ENCODE measurements at regions not wholly inside any gene's neighbourhood (a gene's known extent, or its start where the extent isn't known, plus 50 kb on each side); places are given as distances from the start of the nearest gene placed in this dataset.

- no peak for DNase-seq
Measured at GRCh38 chr2:121120991-121121390, 164.0 kb downstream of the TFCP2L1 start.

- DNase-seq, result no peak
Measured at GRCh38 chr2:121121661-121122060, 163.3 kb downstream of the TFCP2L1 start.

GRCh38 chr2:121123268-121123667, 161.7 kb downstream of the TFCP2L1 start:
- no peak for DNase-seq

- DNase-seq, result no peak
Measured at GRCh38 chr2:121124330-121124729, 160.7 kb downstream of the TFCP2L1 start.

GRCh38 chr2:121125350-121125749, 159.7 kb downstream of the TFCP2L1 start:
- DNase-seq, result no peak

- DNase-seq, result peak in 14 of 56 donors; percentile 2 to 39 (median 12)
Measured at GRCh38 chr2:121128741-121129659, 156.0 kb downstream of the TFCP2L1 start.

- no peak for DNase-seq
Measured at GRCh38 chr2:121129692-121130091, 155.3 kb downstream of the TFCP2L1 start.

- no peak for DNase-seq
Measured at GRCh38 chr2:121130301-121130850, 154.6 kb downstream of the TFCP2L1 start.

- no peak for DNase-seq
Measured at GRCh38 chr2:121131375-121131774, 153.6 kb downstream of the TFCP2L1 start.

- DNase-seq, result no peak
Measured at GRCh38 chr2:121132054-121132761, 152.8 kb downstream of the TFCP2L1 start.

GRCh38 chr2:121132762-121133107, 152.3 kb downstream of the TFCP2L1 start:
- no peak for DNase-seq

- DNase-seq, result no peak
Measured at GRCh38 chr2:121133551-121134319, 151.3 kb downstream of the TFCP2L1 start.

- DNase-seq, result no peak
Measured at GRCh38 chr2:121134728-121135127, 150.3 kb downstream of the TFCP2L1 start.

- DNase-seq, result no peak
Measured at GRCh38 chr2:121135168-121135853, 149.7 kb downstream of the TFCP2L1 start.

- no peak for DNase-seq
Measured at GRCh38 chr2:121136323-121136722, 148.7 kb downstream of the TFCP2L1 start.

GRCh38 chr2:121137571-121137970, 147.4 kb downstream of the TFCP2L1 start:
- no peak for DNase-seq

- no peak for DNase-seq
Measured at GRCh38 chr2:121140734-121141133, 144.3 kb downstream of the TFCP2L1 start.

- DNase-seq, result no peak
Measured at GRCh38 chr2:121142452-121142851, 142.6 kb downstream of the TFCP2L1 start.

GRCh38 chr2:121144111-121144510, 140.9 kb downstream of the TFCP2L1 start:
- DNase-seq, result no peak

GRCh38 chr2:121146630-121147029, 138.4 kb downstream of the TFCP2L1 start:
- DNase-seq, result no peak

- DNase-seq, result no peak
Measured at GRCh38 chr2:121147766-121148165, 137.2 kb downstream of the TFCP2L1 start.
